ENCODE measurements at regions not wholly inside any gene's neighbourhood (a gene's known extent, or its start where the extent isn't known, plus 50 kb on each side); places are given as distances from the start of the nearest gene placed in this dataset.

GRCh38 chr3:59308684-59309083, 258.9 kb upstream of the CFAP20DC start:
- no peak for TF ChIP-seq ARNT (IDR thresholded peaks at IDR 0.05)
- no peak for TF ChIP-seq HDGF (IDR thresholded peaks at IDR 0.05; ENCODE audit: borderline replicate concordance)
- no peak for TF ChIP-seq L3MBTL2 (conservative IDR thresholded peaks at IDR 0.05)
- no peak for TF ChIP-seq PKNOX1 (IDR thresholded peaks at IDR 0.05)
- TF ChIP-seq TARDBP (IDR thresholded peaks at IDR 0.05) = no peak
- TF ChIP-seq FOXM1 (IDR thresholded peaks at IDR 0.05; ENCODE audit: borderline replicate concordance) = no peak
- no peak for TF ChIP-seq BHLHE40 (IDR thresholded peaks at IDR 0.05; ENCODE audit: borderline replicate concordance)
- TF ChIP-seq FOXA1 (IDR thresholded peaks at IDR 0.05) = no peak
